Left lobe of liver (tissue), 2 donors: ENCODE measurements at regions not wholly inside any gene's neighbourhood (a gene's known extent, or its start where the extent isn't known, plus 50 kb on each side); places are given as distances from the start of the nearest gene placed in this dataset.

Source experiments
- ATAC-seq: fragments of 200-7000 bp; cut with Tn5 transposase; one replicate; pipeline ENCODE4 v1.9.1; 2020; ENCODE audit warnings: mild to moderate bottlenecking, moderate library complexity
- DNase-seq: peaks from one replicate; pipeline ENCODE4 v3.0.0-alpha.2; 2020; ENCODE audit warnings: low spot score
- donor health status: DM: no; HTN: no; CAD: no; lungs with moderate emphysema.
- donor health status: DM: no; HTN: yes; CAD: no.

- ATAC-seq (no peak), DNase-seq (no peak)
Observed at GRCh38 chr18:54023471-54023870, 201.0 kb downstream of the MBD2 start.

DNA sequence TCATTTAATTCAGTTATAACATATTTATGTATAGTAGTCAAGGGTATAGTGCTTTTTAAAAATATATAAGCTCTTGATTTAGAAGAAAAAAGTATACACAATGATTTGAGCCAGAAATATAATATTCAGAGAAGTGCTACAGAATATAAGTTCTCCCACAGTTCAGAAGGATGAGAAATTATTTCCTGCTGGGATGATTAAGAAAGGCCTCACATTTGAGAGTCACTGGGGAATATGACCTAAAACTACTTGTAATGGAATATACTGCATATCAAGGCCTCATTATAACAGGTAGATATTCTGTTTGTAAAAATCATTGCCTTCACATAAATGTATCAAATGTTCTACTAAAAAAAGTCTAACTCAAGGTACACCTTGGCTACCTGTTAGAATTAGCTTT, 203.5 kb downstream of the MBD2 start:
- no peak for DNase-seq
- ATAC-seq, result no peak

GRCh38 chr18:54020156-54020745, 204.2 kb downstream of the MBD2 start:
- ATAC-seq, result no peak
- DNase-seq, result no peak

- DNase-seq (no peak), ATAC-seq (no peak)
Observed at GRCh38 chr18:54019641-54020040, 204.8 kb downstream of the MBD2 start.

DNA sequence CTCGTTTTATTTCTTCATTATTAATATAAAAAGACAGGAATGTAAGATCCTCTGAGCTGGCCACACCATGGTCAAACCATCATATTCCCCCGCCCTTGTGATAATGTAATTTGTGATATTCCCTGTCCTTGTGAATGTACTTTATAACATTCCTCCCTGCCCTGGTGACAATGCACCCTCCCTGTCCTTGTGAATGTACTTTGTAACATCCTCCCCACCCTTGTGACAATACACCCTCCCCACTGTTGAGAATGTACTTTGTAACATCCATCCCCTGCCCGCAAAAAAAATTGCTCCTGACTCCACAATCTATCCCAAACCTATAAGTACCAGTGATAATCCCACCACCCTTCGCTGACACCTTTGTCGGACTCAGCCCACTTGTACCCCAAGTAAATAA, 211.0 kb downstream of the MBD2 start:
- DNase-seq (no peak), ATAC-seq (no peak)

DNA sequence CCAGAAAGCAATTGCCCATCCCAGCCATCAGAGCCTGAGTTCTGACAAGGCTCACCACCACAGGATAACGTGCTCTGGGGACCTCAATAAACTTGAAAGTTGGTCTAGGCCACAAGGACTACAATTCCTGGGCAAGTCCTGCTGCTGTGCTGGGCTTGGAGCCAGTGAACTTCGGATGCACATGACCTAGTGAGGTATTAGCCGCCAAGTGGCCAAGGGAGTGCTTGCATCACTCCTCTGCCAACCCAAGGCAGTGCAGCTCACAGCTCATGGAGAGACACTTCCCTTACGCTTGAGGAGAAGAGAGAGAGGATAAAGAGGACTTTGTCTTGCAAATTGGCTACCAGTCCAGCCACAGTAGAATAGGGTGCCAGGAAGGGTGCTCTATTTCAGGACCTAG, 219.6 kb downstream of the MBD2 start:
- ATAC-seq (peak; percentile 34), DNase-seq (no peak)

DNA sequence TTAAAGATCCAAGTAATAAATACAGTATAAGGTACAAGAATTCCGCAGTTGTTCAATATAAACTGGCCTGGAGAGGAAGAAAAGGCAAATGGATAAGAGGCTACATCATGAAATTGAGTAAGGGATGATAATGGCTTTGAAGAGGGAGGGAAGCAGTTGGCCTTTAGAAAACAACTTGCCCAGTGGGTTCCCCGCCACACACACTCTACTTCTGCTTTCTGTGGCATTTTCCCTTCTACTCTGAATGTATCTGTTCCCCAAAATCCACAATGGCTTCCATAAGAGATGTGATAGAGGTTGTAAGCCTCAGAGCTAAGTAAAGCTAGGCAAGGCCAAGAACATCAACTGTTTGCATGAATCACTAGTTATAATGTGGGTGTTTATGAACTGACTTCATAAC, 221.3 kb downstream of the MBD2 start:
- DNase-seq (no peak), ATAC-seq (no peak)

- no peak for ATAC-seq
- no peak for DNase-seq
Observed at GRCh38 chr18:53997064-53997463, 227.4 kb downstream of the MBD2 start.

GRCh38 chr18:53994016-53994415, 230.5 kb downstream of the MBD2 start:
- DNase-seq (no peak), ATAC-seq (no peak)

DNA sequence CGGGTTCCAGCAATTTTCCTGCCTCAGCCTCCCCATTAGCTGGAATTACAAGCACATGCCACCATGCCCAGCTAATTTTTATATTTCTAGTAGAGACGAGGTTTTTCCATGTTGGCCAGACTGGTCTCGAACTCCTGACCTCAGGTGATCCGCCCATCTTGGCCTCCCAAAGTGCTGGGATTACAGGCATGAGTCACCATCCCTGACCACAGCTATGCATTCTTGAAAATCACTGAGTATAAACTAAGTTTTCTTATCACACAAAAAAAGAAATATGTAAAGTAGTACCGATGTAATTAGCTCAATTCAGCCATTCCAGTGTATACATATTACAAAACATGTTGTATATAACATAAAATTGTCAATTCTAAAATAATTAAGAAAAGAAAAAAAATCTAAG, 232.7 kb downstream of the MBD2 start:
- no peak for ATAC-seq
- DNase-seq, result no peak

GRCh38 chr18:53991202-53991601, 233.3 kb downstream of the MBD2 start:
- DNase-seq (no peak), ATAC-seq (no peak)

DNA sequence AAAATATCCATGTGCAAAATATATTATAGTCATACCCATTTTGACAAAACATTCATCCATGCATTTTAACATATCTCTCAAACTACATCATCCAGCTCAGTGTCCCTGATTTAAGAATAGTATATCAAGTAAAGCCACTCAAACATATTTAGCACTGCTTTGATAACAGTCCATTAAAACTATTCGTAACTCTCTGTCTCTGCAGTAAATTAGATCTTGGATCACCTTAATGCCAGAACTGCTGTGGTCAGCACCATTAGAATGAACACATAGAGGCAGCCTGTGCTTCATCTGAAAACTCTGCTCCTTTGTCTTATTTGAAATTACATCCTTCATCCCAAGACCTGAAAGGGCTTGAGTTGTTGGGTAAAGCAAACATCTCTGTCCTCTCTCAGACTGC, 234.0 kb downstream of the MBD2 start:
- DNase-seq (no peak), ATAC-seq (no peak)

GRCh38 chr18:53984021-53984420, 240.4 kb downstream of the MBD2 start:
- no peak for DNase-seq
- no peak for ATAC-seq

GRCh38 chr18:53971331-53971730, 253.1 kb downstream of the MBD2 start:
- DNase-seq (no peak), ATAC-seq (no peak)

- ATAC-seq (no peak), DNase-seq (no peak)
Observed at GRCh38 chr18:53952700-53953099, 271.8 kb downstream of the MBD2 start.

DNA sequence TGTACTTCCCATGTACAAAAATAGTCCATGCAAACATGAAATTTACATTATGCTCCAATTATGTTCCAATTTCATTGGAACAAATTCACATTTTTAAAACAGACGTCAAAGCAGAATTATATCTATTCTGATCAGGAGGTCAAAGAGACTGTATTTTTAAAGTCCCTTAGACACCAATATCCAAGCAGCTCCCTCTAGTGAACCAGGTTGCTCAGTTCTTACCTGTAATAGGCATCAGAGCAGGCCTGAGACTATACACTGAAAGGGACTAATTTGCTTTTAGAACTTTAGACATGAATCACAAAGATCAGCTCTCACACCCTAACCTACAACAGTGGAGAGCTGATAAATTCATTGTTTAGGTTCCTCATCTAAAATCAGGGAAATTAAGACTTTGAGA, 273.9 kb downstream of the MBD2 start:
- ATAC-seq, result no peak

GRCh38 chr18:53948991-53949390, 275.5 kb downstream of the MBD2 start:
- no peak for DNase-seq
- ATAC-seq, result no peak

More for the DNA sequence above, 273.9 kb downstream of the MBD2 start:
- no peak for DNase-seq

- DNase-seq (no peak), ATAC-seq (no peak)
Observed at GRCh38 chr18:53947092-53947640, 277.3 kb downstream of the MBD2 start.

DNA sequence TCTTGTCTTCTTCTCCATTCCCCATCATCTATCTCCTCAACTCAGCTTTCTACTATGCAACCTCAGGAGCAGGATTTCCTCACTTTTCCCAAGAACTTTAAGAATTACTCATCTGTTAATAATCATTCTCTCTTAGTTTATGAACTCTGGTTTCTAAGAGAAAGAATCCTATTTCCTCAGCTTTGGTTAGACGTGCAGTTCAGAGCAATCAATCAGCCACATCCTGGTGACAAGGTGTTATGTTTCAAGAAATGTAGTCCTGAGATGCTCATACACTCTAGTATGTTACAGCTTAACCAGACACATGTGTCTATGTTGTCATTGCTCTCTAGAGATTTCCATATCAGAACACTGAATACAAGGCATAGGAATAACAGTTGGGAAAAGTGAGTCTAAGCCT, 277.9 kb downstream of the MBD2 start:
- ATAC-seq, result no peak
- DNase-seq, result no peak

- DNase-seq (no peak), ATAC-seq (no peak)
Observed at GRCh38 chr18:53944721-53945120, 279.7 kb downstream of the MBD2 start.

GRCh38 chr18:53943326-53943860, 281.1 kb downstream of the MBD2 start:
- no peak for ATAC-seq
- no peak for DNase-seq

DNA sequence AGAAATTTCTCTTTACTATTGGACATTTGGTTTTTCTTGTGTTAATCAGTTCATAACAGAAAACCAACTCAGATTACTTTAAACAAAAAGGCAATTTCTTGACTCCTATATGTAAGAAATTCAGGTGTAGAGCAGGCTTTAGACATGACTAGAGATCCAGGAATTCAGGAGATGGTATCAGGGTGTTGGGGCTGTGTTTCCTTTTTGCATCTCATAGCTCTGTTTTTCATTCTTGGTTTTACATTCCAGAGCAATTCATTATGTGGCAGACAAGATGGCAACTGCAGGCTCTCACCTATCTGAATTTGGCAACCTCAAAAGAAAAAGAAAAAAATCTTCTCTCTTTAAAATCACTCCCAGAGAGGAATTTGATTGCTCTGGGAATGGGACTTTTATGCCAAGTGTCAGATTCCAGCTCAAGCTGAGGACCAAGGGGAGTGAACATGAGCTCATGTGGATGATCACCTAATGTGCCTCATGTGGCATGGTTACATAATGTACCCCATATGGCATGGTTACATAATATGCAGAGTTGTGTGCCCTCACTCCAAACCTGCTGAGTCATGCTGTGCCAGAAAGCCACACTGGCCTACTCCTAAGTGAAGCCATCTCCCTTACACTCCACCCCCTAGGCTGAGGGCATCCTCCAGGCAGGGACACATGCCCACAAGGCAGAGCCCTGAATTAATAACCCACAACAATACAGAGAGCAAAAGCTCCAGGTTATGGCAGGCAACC, 282.7 kb downstream of the MBD2 start:
- ATAC-seq (no peak), DNase-seq (no peak)
